VCaP (cell line): ENCODE measurements at regions not wholly inside any gene's neighbourhood (a gene's known extent, or its start where the extent isn't known, plus 50 kb on each side); places are given as distances from the start of the nearest gene placed in this dataset.
A peak's percentile ranks its signal among the peaks of the same experiment; 100 is the strongest.

Source experiments
- H3K27ac ChIP-seq: fragments of 450-650 bp; 2 replicates; pipeline ENCODE4 v1.5.1; 2017
- TF ChIP-seq, protein P1 (sequence below): fragments of 450-650 bp; conservative IDR thresholded peaks from 2 replicates; pipeline ENCODE4 v1.5.1; 2017; ENCODE audit warnings: mild to moderate bottlenecking, moderate library complexity

DNA sequence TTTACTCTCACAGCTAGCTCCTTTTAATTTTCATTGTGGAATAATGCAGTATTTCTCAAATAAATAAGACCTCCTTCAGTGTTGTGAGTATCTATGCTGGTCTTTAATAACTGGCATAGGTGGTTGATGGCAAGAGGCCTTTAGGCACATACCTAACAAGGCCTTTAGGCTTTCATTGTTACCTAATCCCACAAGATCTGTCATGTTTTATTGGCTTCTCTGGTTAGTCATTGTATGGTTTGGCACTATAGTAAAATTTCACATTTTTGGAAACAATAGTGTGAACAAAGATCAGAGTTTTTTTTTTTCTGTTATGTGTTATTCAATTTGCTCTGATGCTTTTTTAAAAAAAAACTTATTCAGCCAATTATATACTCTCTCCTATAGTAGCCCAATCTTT, 89.8 kb upstream of the NEUROD1 start:
- TF ChIP-seq, protein P1, sequence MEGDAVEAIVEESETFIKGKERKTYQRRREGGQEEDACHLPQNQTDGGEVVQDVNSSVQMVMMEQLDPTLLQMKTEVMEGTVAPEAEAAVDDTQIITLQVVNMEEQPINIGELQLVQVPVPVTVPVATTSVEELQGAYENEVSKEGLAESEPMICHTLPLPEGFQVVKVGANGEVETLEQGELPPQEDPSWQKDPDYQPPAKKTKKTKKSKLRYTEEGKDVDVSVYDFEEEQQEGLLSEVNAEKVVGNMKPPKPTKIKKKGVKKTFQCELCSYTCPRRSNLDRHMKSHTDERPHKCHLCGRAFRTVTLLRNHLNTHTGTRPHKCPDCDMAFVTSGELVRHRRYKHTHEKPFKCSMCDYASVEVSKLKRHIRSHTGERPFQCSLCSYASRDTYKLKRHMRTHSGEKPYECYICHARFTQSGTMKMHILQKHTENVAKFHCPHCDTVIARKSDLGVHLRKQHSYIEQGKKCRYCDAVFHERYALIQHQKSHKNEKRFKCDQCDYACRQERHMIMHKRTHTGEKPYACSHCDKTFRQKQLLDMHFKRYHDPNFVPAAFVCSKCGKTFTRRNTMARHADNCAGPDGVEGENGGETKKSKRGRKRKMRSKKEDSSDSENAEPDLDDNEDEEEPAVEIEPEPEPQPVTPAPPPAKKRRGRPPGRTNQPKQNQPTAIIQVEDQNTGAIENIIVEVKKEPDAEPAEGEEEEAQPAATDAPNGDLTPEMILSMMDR = no peak
- peak overlapping the region; percentile 69 for H3K27ac ChIP-seq

DNA sequence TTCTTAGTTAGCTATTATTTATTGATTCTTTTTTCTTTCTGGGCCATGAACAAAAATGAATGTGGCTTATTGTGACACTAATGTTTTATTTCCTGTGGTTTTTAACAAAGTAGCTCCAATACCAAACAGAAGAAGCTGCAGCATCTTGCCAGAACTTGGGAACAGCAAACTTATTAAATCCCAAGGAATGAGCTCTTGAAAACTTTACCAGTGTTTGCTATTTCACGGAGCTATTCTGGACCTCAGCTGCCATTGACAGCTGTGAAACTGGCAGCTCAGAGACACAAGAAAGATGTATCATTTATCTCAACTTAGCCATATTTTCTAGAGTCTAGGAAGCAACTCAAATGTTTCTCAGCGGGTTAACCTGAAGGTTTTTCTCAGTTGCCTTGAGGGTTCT, 91.0 kb upstream of the NEUROD1 start:
- peak overlapping the region; percentile 69 for H3K27ac ChIP-seq
- TF ChIP-seq, protein P1 = no peak

DNA sequence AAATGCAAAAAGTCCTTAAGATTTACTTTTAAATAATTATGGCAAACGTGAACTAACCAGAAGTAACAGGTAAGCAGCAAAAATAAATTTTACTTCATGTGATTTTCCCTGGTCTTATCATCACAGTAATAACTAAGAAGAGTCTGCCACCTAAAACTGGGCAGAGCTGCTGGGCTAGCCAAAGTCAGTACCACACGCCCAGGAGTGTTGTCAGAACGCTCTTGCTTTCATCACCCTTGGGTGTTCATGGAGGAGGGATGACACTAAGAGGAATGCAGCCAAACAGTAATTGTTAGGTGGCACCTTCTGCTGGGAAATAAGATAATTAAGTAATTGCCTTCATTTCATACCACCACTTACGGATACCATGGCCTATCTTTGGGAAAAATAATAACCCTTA, 92.0 kb upstream of the NEUROD1 start:
- peak overlapping the region; percentile 69 for H3K27ac ChIP-seq
- TF ChIP-seq, protein P1 = no peak

DNA sequence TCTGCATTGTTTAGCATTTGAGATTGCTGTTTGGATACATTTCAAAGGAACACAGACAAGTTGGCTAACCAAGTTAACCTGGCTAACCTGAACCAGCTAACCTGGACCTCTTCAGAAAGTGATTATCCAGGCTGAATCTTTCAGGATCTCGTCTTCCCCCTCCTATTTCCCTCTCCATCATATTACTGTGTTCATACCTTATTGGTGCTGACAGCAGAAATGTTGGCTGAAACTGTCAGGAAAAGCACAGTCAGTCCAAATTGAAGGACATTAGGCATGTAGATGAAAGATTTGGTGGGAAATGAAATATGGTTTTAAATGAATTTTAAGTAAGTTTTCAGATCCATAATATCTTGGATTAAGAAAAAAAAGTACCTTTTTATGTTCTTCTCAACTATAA, 92.5 kb upstream of the NEUROD1 start:
- TF ChIP-seq, protein P1 = no peak

DNA sequence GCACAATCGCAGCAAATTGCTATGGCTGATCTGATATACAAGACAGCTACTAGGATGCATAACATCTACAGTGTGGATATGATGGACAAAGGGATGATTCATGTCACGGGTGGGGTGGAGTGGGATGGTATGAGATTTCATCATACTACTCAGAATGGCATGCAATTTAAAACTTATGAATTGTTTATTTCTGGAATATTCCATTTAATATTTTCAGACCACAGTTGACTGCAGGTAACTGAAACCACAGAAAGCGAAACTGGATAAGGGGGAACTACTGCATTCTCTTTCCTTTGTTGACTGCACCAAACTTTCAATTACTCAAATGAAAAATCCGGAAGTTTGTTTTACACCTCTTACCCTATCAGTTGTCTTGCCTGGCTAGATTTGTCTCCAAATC, 94.4 kb upstream of the NEUROD1 start:
- no peak overlapping the region for H3K27ac ChIP-seq
- TF ChIP-seq, protein P1 = no peak

More for the DNA sequence above, 92.5 kb upstream of the NEUROD1 start:
- peak overlapping the region; percentile 69 for H3K27ac ChIP-seq

DNA sequence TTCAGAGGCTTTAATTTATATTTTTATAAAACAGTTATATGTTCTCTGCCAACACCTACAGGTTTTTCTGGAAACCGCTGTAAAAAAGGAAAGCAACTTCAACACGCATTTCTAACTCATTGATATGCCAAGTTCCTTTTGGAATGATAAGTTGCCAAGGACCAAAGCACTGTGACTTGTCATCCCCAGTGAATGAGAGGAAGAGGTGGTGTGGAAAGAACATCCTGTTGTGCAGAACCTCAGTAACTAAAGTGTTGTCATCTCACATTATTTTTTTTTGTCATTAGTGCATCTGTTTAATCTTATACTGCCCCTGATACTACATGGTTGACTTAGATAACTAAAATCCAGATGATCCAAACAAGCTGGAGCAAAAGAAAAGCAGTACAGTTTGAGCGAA, 96.0 kb upstream of the NEUROD1 start:
- TF ChIP-seq, protein P1 = no peak
- no peak overlapping the region for H3K27ac ChIP-seq

DNA sequence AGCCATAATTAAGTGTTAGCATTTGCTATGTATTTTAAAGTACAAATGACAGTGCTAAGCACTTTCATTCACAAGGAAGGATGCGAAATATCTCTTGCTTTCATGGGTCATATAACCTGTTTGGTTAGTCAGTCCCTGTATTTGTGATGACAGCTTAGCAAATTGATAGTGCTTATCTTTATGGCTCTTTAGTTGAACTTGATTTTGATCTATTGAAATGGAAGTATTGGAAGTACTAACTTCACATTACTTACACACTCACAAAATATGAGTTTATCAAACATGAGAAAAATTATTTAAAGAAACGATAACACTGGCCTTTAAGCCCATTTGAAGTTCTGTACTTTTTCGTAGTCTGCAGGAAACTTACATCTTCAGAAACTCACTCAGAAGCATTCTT, 97.4 kb upstream of the NEUROD1 start:
- peak overlapping the region; percentile 36 for H3K27ac ChIP-seq
- TF ChIP-seq, protein P1 = no peak

DNA sequence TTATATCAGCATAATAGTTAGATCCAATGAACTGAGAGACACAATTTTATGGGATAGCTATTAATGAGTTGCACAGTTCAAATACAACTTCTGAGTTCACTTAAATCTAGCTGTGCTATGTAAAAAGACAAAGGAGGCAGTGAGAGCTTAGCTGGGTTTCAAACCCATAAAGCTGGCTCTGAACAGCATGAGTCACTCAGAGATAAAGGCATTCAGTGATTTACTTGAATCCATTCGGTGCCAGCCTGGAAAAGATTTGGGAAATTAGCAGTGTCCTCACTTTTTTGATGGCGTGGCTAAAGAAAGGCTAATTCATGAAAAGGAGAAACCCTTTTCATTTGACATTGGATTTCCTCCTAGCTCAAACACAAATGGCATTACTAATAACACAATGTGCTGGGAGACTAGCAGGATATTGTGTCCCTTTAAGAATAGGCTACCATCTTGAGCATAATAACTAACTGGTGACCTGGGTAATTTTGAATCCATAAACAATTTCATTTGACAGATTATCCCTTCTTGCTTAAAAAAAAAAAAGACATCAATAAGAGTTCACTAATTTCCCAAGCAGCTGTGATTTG, 98.4 kb upstream of the NEUROD1 start:
- peak overlapping the region; percentile 36 for H3K27ac ChIP-seq
- TF ChIP-seq, protein P1 = no peak
